WTC11 (cell line): ENCODE measurements at regions not wholly inside any gene's neighbourhood (a gene's known extent, or its start where the extent isn't known, plus 50 kb on each side); places are given as distances from the start of the nearest gene placed in this dataset.
A peak's percentile ranks its signal among the peaks of the same experiment; 100 is the strongest.

ENCODE experiments used
- ATAC-seq: fragments of 200-7000 bp; cut with Tn5 transposase; 2 replicates; pipeline ENCODE4 v1.10.0; 2021; ENCODE audit warnings: mild to moderate bottlenecking, moderate library complexity
- CTCF ChIA-PET: fragments of 300-600 bp; sonication (Branson Sonifier 250); formaldehyde crosslinking; loops from one replicate; lab custom pipeline; 2021; ENCODE audit warnings: antibody characterized with exemption; lab: Charles Lee
- POLR2A ChIA-PET: fragments of 350-600 bp; sonication (Branson Sonifier 250); formaldehyde crosslinking; loops from one replicate; lab custom pipeline; 2021; ENCODE audit warnings: antibody characterized with exemption; lab: Charles Lee
- DNase-seq: peaks from one replicate; pipeline ENCODE4 v3.0.0; 2021; ENCODE audit warnings: low spot score
- H3K27ac Mint-ChIP-seq: 2 replicates; pipeline ENCODE4 v1.8.0; 2021; ENCODE audit warnings: mixed read lengths
- H3K27me3 Mint-ChIP-seq: 2 replicates; pipeline ENCODE4 v1.8.0; 2021; ENCODE audit warnings: low read depth, mild to moderate bottlenecking, moderate library complexity, mixed read lengths
- H3K36me3 Mint-ChIP-seq: 2 replicates; pipeline ENCODE4 v1.8.0; 2021; ENCODE audit warnings: mixed read lengths
- H3K4me1 Mint-ChIP-seq: 2 replicates; pipeline ENCODE4 v1.8.0; 2022; ENCODE audit warnings: mixed read lengths
- H3K4me3 Mint-ChIP-seq: 2 replicates; pipeline ENCODE4 v1.8.0; 2021; ENCODE audit warnings: mild to moderate bottlenecking, moderate library complexity, mixed read lengths
- H3K9me3 Mint-ChIP-seq: 2 replicates; pipeline ENCODE4 v1.8.0; 2021; ENCODE audit warnings: mixed read lengths
- ARID4B ChIP-seq: sonication (generic); formaldehyde crosslinking; IDR thresholded peaks from 2 replicates; pipeline ENCODE4 v1.8.0; 2023; ENCODE audit warnings: missing genetic modification reagents, mild to moderate bottlenecking, borderline replicate concordance
- ATF6 ChIP-seq: sonication (generic); formaldehyde crosslinking; IDR thresholded peaks from 2 replicates; pipeline ENCODE4 v1.8.1; 2023; ENCODE audit warnings: mild to moderate bottlenecking, missing genetic modification reagents
- CBFB ChIP-seq: sonication (generic); formaldehyde crosslinking; IDR thresholded peaks from 2 replicates; pipeline ENCODE4 v1.8.1; 2022; ENCODE audit warnings: mild to moderate bottlenecking, low read depth, missing genetic modification reagents
- CTCF ChIP-seq: fragments of 200-600 bp; IDR thresholded peaks from 2 replicates; pipeline ENCODE4 v1.8.0; 2022; ENCODE audit warnings: antibody characterized with exemption
- E2F5 ChIP-seq: sonication (generic); formaldehyde crosslinking; IDR thresholded peaks from 2 replicates; pipeline ENCODE4 v1.8.1; 2022; ENCODE audit warnings: mild to moderate bottlenecking, moderate library complexity, missing genetic modification reagents
- FOXJ3 ChIP-seq: sonication (generic); formaldehyde crosslinking; IDR thresholded peaks from 2 replicates; pipeline ENCODE4 v1.9.0; 2021; ENCODE audit warnings: missing genetic modification reagents, mild to moderate bottlenecking, borderline replicate concordance
- GABPB1 ChIP-seq: sonication (generic); formaldehyde crosslinking; IDR thresholded peaks from 2 replicates; pipeline ENCODE4 v1.8.1; 2023; ENCODE audit warnings: mild to moderate bottlenecking, missing genetic modification reagents
- GTF2I ChIP-seq: fragments of 250-450 bp; sonication (Bioruptor Pico); conservative IDR thresholded peaks from 2 replicates; pipeline ENCODE4 v1.4.0; 2021; ENCODE audit warnings: mild to moderate bottlenecking
- HMGXB4 ChIP-seq: sonication (generic); formaldehyde crosslinking; IDR thresholded peaks from 2 replicates; pipeline ENCODE4 v1.8.1; 2023; ENCODE audit warnings: mild to moderate bottlenecking, moderate library complexity, missing genetic modification reagents
- JUN ChIP-seq: sonication (generic); formaldehyde crosslinking; IDR thresholded peaks from 2 replicates; pipeline ENCODE4 v1.8.0; 2023; ENCODE audit warnings: mild to moderate bottlenecking, missing genetic modification reagents
- NR2C2 ChIP-seq: sonication (generic); formaldehyde crosslinking; IDR thresholded peaks from 2 replicates; pipeline ENCODE4 v1.8.0; 2022; ENCODE audit warnings: mild to moderate bottlenecking, missing genetic modification reagents
- OVOL2 ChIP-seq: fragments of 250-450 bp; sonication (Bioruptor Pico); IDR thresholded peaks from 2 replicates; pipeline ENCODE4 v1.9.0; 2021; ENCODE audit warnings: mild to moderate bottlenecking, borderline replicate concordance
- PRRX2 ChIP-seq: fragments of 250-450 bp; sonication (Bioruptor Pico); IDR thresholded peaks from 2 replicates; pipeline ENCODE4 v1.8.0; 2021; ENCODE audit warnings: mild to moderate bottlenecking
- STAT6 ChIP-seq: sonication (generic); formaldehyde crosslinking; conservative IDR thresholded peaks from 2 replicates; pipeline ENCODE4 v1.8.1; 2023; ENCODE audit warnings: mild to moderate bottlenecking, low read depth, missing genetic modification reagents, moderate library complexity
- ZBTB21 ChIP-seq: sonication (generic); formaldehyde crosslinking; IDR thresholded peaks from 2 replicates; pipeline ENCODE4 v1.8.1; 2023; ENCODE audit warnings: mild to moderate bottlenecking, missing genetic modification reagents, borderline replicate concordance
- ZNF219 ChIP-seq: sonication (generic); formaldehyde crosslinking; IDR thresholded peaks from 2 replicates; pipeline ENCODE4 v1.8.0; 2023; ENCODE audit warnings: missing genetic modification reagents, mild to moderate bottlenecking, borderline replicate concordance
- ZNF317 ChIP-seq: sonication (generic); formaldehyde crosslinking; IDR thresholded peaks from 2 replicates; pipeline ENCODE4 v1.8.1; 2023; ENCODE audit warnings: low read depth, mild to moderate bottlenecking, moderate library complexity, missing genetic modification reagents, borderline replicate concordance
- ZNF423 ChIP-seq: fragments of 250-450 bp; sonication (Bioruptor Pico); IDR thresholded peaks from 2 replicates; pipeline ENCODE4 v2.1.2; 2022; ENCODE audit warnings: mild to moderate bottlenecking, moderate library complexity
- ZSCAN18 ChIP-seq: fragments of 250-450 bp; sonication (Bioruptor Pico); IDR thresholded peaks from 2 replicates; pipeline ENCODE4 v2.1.2; 2022; ENCODE audit warnings: mild to moderate bottlenecking, moderate library complexity

GRCh38 chr13:80475718-80476117 lies 134.8 kb upstream of the SPRY2 start (continued):
- TF ChIP-seq CTCF (no peak), ZNF423 (no peak), ATF6 (CRISPR knock-in tag) (no peak), HMGXB4 (CRISPR knock-in tag) (no peak), CBFB (no peak)

- H3K4me3 Mint-ChIP-seq, result no peak overlapping the region
- H3K9me3 Mint-ChIP-seq, result no peaks in the 10 kb centered on the region
- no peaks in the 10 kb centered on the region for H3K36me3 Mint-ChIP-seq
- no peak for ATAC-seq
- DNase-seq, result no peak
- no peaks in the 10 kb centered on the region for H3K27me3 Mint-ChIP-seq
- CTCF ChIA-PET, result no interaction called here
- POLR2A ChIA-PET, result no interaction called here
- H3K27ac Mint-ChIP-seq, result no peak overlapping the region
- H3K4me1 Mint-ChIP-seq, result no peaks in the 10 kb centered on the region
- no peak for TF ChIP-seq ZNF219
- TF ChIP-seq GABPB1 (CRISPR knock-in tag), result 0 out of 2 replicates have a peak, but pooled peaks have one; percentile 37
- TF ChIP-seq, all 79 proteins: peak for 1
Observed at GRCh38 chr13:80473695-80474094, 132.8 kb upstream of the SPRY2 start.

GRCh38 chr13:80469853-80470381 lies 129.0 kb upstream of the SPRY2 start:
- DNase-seq (no peak), ATAC-seq (no peak)
- Mint-ChIP-seq H3K27ac (no peak overlapping the region), H3K9me3 (peaks cover 6% of the 10 kb centered on the region; the same call in 1 of the 2 replicates), H3K4me3 (no peak overlapping the region), H3K4me1 (no peaks in the 10 kb centered on the region), H3K27me3 (no peaks in the 10 kb centered on the region), H3K36me3 (no peaks in the 10 kb centered on the region)
- ChIA-PET CTCF (no interaction called here), POLR2A (no interaction called here)
- TF ChIP-seq NR2C2 (no peak), JUN (CRISPR knock-in tag) (no peak), PRRX2 (no peak), ZNF317 (CRISPR knock-in tag) (no peak), ZSCAN18 (CRISPR knock-in tag) (no peak), FOXJ3 (CRISPR knock-in tag) (no peak), E2F5 (CRISPR knock-in tag) (no peak), ARID4B (CRISPR knock-in tag) (no peak), STAT6 (CRISPR knock-in tag) (no peak), GTF2I (CRISPR knock-in tag) (no peak), OVOL2 (CRISPR knock-in tag) (no peak), ZBTB21 (CRISPR knock-in tag) (no peak)
